Panc1 (cell line): ENCODE measurements at regions not wholly inside any gene's neighbourhood (a gene's known extent, or its start where the extent isn't known, plus 50 kb on each side); places are given as distances from the start of the nearest gene placed in this dataset.

ENCODE experiments used
- ATAC-seq: fragments of 200-7000 bp; cut with Tn5 transposase; 2 replicates; pipeline ENCODE4 v1.9.1; 2020; ENCODE audit warnings: mild to moderate bottlenecking, moderate library complexity
- BruUV-seq: library from RNA; stranded (reverse); fragments of 400-500 nt; replicated peaks from 2 replicates; lab custom pipeline; 2021; lab: Mats Ljungman, UMichigan
- CTCF ChIA-PET: fragments of 300-600 bp; sonication (Branson Sonifier 250); formaldehyde crosslinking; loops from one replicate; lab custom pipeline; 2022; ENCODE audit warnings: antibody characterized with exemption; lab: Charles Lee
- POLR2A ChIA-PET: fragments of 300-600 bp; sonication (Branson Sonifier 250); formaldehyde crosslinking; loops from one replicate; lab custom pipeline; 2022; ENCODE audit warnings: antibody characterized with exemption; lab: Charles Lee
- DNase-seq: peaks from one replicate; pipeline ENCODE4 v3.0.0-alpha.2; 2010; ENCODE audit warnings: low read depth, low spot score
- H3K27ac ChIP-seq: 2 replicates; pipeline ENCODE4 v1.5.1; 2011; ENCODE audit warnings: mild to moderate bottlenecking, low read length, inconsistent platforms
- H3K27me3 ChIP-seq: fragments of 200-500 bp; sonication (Bioruptor generic); 2 replicates; pipeline ENCODE4 v1.6.0; 2014; ENCODE audit warnings: low read length, inconsistent platforms; ENCODE audit not compliant: control insufficient read depth, insufficient read depth
- H3K36me3 ChIP-seq: fragments of 200-500 bp; sonication (Bioruptor generic); 2 replicates; pipeline ENCODE4 v1.5.1; 2014; ENCODE audit warnings: inconsistent platforms, mild to moderate bottlenecking, low read length, moderate library complexity; ENCODE audit not compliant: control insufficient read depth, insufficient read depth
- H3K4me1 ChIP-seq: 2 replicates; pipeline ENCODE4 v1.5.1; 2011; ENCODE audit warnings: inconsistent platforms, mild to moderate bottlenecking, low read length, moderate library complexity; ENCODE audit not compliant: control insufficient read depth, insufficient read depth
- H3K4me3 ChIP-seq, 2 experiments: 2 replicates each; pipeline ENCODE4 v1.5.1; 2011 to 2012; ENCODE audit warnings: low read depth in 2 of 2, low read length in 2 of 2, mild to moderate bottlenecking in 2 of 2, inconsistent platforms in 1 of 2, moderate library complexity in 1 of 2
- H3K9me3 ChIP-seq: fragments of 200-500 bp; sonication (Bioruptor generic); 2 replicates; pipeline ENCODE4 v1.5.1; 2014; ENCODE audit warnings: low read depth, mild to moderate bottlenecking, inconsistent platforms, low read length, moderate library complexity; ENCODE audit not compliant: control insufficient read depth, insufficient read depth
- POLR2AphosphoS5 ChIP-seq: IDR thresholded peaks from 2 replicates; pipeline ENCODE4 v1.6.1; 2012; ENCODE audit warnings: mild to moderate bottlenecking, low read depth, low read length, moderate library complexity
- SIN3A ChIP-seq: IDR thresholded peaks from 2 replicates; pipeline ENCODE4 v1.6.1; 2012; ENCODE audit warnings: low read depth, mild to moderate bottlenecking, low read length, moderate library complexity, borderline replicate concordance; ENCODE audit not compliant: insufficient read depth
- TCF7L2 ChIP-seq: IDR thresholded peaks from 2 replicates; pipeline ENCODE4 v1.6.1; 2011; ENCODE audit warnings: mild to moderate bottlenecking, low read depth, low read length, inconsistent platforms
- in situ Hi-C: cut with HindIII; loops from 2 replicates; pipeline ENCODE4 v1.10.0; 2016; ENCODE audit warnings: low sequenced_read_pairs, low pct_unique_long_range_greater_than_20kb
- intact Hi-C: fragments of 100-400 bp; cut with micrococcal nuclease; formaldehyde crosslinking; loops from one replicate; pipeline ENCODE4 v1.10.0; 2022; ENCODE audit not compliant: unreplicated experiment
- TF ChIP-seq, protein P1 (sequence below): fragments of 450-650 bp; IDR thresholded peaks from 2 replicates; pipeline ENCODE4 v1.5.1; 2017; ENCODE audit warnings: mild to moderate bottlenecking
- TF ChIP-seq, protein P2 (sequence below), 2 experiments: IDR thresholded peaks; 2 replicates each; pipeline ENCODE4 v1.6.1; 2011 to 2012; ENCODE audit warnings: low read depth in 2 of 2, control low read depth in 1 of 2, low read length in 1 of 2, mild to moderate bottlenecking in 1 of 2, moderate library complexity in 1 of 2; ENCODE audit not compliant: insufficient read depth in 1 of 2

DNA sequence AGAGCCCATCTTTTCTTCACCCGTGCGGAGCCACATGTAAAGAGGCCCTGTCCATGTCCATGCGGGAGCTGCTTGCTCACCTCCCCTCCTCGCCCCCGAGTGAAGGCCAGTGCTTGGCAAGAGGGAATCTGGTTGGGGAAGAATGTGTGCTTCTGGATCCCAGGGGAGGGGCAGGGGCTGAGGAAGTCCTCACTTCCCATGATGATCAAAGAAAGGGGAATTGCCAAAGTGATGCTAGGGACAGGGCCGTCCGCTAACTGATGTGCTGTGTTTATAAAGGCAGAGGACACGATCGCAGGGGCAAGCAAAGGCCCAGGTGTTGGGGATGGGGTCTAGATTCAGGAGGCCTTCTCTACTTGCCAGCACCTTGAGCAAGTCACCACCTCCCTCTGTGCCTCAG, 137.4 kb upstream of the PRMT8 start:
- CTCF ChIA-PET, result no interaction called here
- no peak for ATAC-seq
- in situ Hi-C loops, result no loop called here
- Histone ChIP-seq H3K4me1 (no peaks in the 10 kb centered on the region), H3K9me3 (no peaks in the 10 kb centered on the region), H3K27me3 (no peaks in the 10 kb centered on the region; the same call in 1 of the 2 replicates), H3K4me3 (no peak overlapping the region), H3K27ac (no peak overlapping the region), H3K36me3 (no peaks in the 10 kb centered on the region)
- no TSS peak for BruUV-seq
- DNase-seq, result no peak
- intact Hi-C loops, result no loop called here
- TF ChIP-seq SIN3A, result no peak
- POLR2A ChIA-PET, result no interaction called here

DNA sequence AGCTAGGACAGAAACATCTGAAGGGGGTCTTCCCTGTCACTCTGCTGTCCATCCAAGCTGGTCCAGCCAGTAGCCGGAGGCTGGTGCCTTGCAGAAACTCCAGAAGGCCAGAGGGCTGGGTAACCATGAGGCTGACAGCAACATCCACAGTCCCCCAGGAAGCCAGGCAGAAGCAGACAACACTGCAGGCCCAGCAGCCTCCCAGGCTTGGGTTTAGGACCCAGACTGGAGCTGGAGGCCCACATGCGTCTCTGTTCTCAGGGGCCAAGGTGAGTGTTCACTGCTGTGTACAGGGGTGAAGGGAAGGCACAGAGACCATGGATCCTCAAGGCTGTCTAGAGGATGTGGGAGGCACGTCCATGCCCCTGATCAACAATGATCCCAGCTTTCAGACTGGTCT, 136.4 kb upstream of the PRMT8 start:
- no peak for DNase-seq
- H3K9me3 ChIP-seq, result no peaks in the 10 kb centered on the region
- H3K4me1 ChIP-seq, result no peaks in the 10 kb centered on the region
- no peak overlapping the region for H3K27ac ChIP-seq
- no peak for ATAC-seq
- in situ Hi-C loops, result no loop called here
- CTCF ChIA-PET, result no interaction called here
- intact Hi-C loops, result no loop called here
- POLR2A ChIA-PET, result no interaction called here
- TF ChIP-seq POLR2AphosphoS5 (no peak), SIN3A (no peak), TCF7L2 (no peak)
- TF ChIP-seq, protein P1, sequence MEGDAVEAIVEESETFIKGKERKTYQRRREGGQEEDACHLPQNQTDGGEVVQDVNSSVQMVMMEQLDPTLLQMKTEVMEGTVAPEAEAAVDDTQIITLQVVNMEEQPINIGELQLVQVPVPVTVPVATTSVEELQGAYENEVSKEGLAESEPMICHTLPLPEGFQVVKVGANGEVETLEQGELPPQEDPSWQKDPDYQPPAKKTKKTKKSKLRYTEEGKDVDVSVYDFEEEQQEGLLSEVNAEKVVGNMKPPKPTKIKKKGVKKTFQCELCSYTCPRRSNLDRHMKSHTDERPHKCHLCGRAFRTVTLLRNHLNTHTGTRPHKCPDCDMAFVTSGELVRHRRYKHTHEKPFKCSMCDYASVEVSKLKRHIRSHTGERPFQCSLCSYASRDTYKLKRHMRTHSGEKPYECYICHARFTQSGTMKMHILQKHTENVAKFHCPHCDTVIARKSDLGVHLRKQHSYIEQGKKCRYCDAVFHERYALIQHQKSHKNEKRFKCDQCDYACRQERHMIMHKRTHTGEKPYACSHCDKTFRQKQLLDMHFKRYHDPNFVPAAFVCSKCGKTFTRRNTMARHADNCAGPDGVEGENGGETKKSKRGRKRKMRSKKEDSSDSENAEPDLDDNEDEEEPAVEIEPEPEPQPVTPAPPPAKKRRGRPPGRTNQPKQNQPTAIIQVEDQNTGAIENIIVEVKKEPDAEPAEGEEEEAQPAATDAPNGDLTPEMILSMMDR, result no peak
- TF ChIP-seq, protein P2, sequence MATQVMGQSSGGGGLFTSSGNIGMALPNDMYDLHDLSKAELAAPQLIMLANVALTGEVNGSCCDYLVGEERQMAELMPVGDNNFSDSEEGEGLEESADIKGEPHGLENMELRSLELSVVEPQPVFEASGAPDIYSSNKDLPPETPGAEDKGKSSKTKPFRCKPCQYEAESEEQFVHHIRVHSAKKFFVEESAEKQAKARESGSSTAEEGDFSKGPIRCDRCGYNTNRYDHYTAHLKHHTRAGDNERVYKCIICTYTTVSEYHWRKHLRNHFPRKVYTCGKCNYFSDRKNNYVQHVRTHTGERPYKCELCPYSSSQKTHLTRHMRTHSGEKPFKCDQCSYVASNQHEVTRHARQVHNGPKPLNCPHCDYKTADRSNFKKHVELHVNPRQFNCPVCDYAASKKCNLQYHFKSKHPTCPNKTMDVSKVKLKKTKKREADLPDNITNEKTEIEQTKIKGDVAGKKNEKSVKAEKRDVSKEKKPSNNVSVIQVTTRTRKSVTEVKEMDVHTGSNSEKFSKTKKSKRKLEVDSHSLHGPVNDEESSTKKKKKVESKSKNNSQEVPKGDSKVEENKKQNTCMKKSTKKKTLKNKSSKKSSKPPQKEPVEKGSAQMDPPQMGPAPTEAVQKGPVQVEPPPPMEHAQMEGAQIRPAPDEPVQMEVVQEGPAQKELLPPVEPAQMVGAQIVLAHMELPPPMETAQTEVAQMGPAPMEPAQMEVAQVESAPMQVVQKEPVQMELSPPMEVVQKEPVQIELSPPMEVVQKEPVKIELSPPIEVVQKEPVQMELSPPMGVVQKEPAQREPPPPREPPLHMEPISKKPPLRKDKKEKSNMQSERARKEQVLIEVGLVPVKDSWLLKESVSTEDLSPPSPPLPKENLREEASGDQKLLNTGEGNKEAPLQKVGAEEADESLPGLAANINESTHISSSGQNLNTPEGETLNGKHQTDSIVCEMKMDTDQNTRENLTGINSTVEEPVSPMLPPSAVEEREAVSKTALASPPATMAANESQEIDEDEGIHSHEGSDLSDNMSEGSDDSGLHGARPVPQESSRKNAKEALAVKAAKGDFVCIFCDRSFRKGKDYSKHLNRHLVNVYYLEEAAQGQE (IDR thresholded peaks at IDR 0.05; ENCODE audit: insufficient read depth in 1 of 2, low read depth in 2 of 2, low read length in 1 of 2), result no peak
- H3K27me3 ChIP-seq, result no peaks in the 10 kb centered on the region; the same call in 1 of the 2 replicates
- H3K36me3 ChIP-seq, result no peaks in the 10 kb centered on the region
- no TSS peak for BruUV-seq
- no peak overlapping the region for H3K4me3 ChIP-seq

DNA sequence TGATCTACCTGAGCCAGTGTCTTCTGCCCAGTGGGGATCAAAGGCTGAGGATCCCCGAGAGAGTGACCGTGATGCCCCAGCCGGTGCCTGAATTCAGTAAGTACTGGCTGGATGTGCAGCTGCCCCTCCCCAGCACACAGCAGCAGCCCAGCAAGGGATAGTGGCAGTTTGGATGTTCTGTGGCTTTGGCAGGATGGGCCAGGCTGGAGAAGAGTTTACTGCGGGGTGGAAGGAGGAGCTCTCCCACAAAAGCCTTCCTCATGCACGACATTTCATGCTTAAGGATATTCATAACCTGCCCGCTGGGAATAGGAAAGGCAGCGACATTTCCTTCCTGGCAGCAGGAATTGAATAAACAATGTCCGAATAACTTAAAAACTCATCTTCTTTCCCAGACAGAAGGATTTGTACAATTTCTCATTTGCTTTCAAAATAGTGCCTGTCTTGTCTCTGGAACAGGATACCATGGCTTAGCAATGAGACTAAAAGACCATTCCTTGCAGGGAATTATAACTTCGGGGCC, 135.6 kb upstream of the PRMT8 start:
- intact Hi-C loops (no loop called here), in situ Hi-C loops (no loop called here)
- Histone ChIP-seq H3K36me3 (no peaks in the 10 kb centered on the region), H3K9me3 (no peaks in the 10 kb centered on the region), H3K27ac (no peak overlapping the region), H3K27me3 (no peaks in the 10 kb centered on the region; the same call in 1 of the 2 replicates), H3K4me3 (no peak overlapping the region), H3K4me1 (no peaks in the 10 kb centered on the region)
- BruUV-seq, result no TSS peak
- DNase-seq, result no peak
- TF ChIP-seq, protein P1, result no peak
- TF ChIP-seq POLR2AphosphoS5, result no peak
- ATAC-seq, result no peak
- ChIA-PET CTCF (no interaction called here), POLR2A (no interaction called here)
